Neural progenitor cell (in vitro differentiated cells): ENCODE measurements at regions not wholly inside any gene's neighbourhood (a gene's known extent, or its start where the extent isn't known, plus 50 kb on each side); places are given as distances from the start of the nearest gene placed in this dataset.

ENCODE experiments used
- EZH2 ChIP-seq: fragments of 200-600 bp; sonication (generic); IDR thresholded peaks from 2 replicates; pipeline ENCODE4 v1.6.1; 2017; ENCODE audit warnings: antibody characterized with exemption, mild to moderate bottlenecking, moderate library complexity
- EZH2phosphoT487 ChIP-seq: fragments of 200-600 bp; sonication (generic); IDR thresholded peaks from 2 replicates; pipeline ENCODE4 v1.6.1; 2017; ENCODE audit warnings: antibody characterized with exemption
- TF ChIP-seq, protein P1 (sequence below): fragments of 200-600 bp; sonication (generic); IDR thresholded peaks from 2 replicates; pipeline ENCODE4 v1.5.1; 2017; ENCODE audit warnings: antibody characterized with exemption, mild to moderate bottlenecking

DNA sequence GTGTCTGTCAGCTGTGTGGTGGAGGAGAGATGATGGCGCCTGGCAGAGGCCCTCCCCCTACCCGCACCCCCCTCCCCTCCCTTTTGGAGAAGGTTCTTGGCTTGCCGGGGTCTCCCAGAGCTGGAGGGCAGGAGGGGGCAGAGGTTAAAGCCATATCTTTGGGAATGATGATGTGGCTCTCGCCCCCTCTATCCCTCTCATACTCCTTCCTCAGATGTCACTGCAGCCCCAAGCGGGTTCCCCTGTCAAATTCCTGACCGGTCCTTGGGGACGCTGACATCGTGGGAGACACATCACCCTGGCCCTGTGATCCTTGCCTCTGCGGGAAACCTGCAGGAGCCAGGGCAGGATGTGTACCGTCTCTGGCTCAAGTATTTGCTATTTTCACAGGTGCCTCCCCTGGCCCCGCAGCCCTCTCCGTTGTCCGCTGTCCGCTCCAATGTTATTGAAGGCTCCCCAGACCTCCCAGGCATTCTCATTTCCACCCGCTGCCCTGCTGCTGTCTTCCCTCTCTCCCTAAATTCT is 109.5 kb downstream of the FOXD1 start:
- TF ChIP-seq, protein P1, sequence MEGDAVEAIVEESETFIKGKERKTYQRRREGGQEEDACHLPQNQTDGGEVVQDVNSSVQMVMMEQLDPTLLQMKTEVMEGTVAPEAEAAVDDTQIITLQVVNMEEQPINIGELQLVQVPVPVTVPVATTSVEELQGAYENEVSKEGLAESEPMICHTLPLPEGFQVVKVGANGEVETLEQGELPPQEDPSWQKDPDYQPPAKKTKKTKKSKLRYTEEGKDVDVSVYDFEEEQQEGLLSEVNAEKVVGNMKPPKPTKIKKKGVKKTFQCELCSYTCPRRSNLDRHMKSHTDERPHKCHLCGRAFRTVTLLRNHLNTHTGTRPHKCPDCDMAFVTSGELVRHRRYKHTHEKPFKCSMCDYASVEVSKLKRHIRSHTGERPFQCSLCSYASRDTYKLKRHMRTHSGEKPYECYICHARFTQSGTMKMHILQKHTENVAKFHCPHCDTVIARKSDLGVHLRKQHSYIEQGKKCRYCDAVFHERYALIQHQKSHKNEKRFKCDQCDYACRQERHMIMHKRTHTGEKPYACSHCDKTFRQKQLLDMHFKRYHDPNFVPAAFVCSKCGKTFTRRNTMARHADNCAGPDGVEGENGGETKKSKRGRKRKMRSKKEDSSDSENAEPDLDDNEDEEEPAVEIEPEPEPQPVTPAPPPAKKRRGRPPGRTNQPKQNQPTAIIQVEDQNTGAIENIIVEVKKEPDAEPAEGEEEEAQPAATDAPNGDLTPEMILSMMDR = no peak
- TF ChIP-seq EZH2 (no peak), EZH2phosphoT487 (no peak)
